Testis (tissue), 2 donors: ENCODE measurements at regions not wholly inside any gene's neighbourhood (a gene's known extent, or its start where the extent isn't known, plus 50 kb on each side); places are given as distances from the start of the nearest gene placed in this dataset.

Experiments
- DNase-seq: peaks from one replicate; pipeline ENCODE4 v3.0.0-alpha.2; 2019
- H3K27ac ChIP-seq, 2 donors: fragments of 200-600 bp; sonication (generic); one replicate each; pipeline ENCODE4 v1.5.1; 2019
- H3K27me3 ChIP-seq: fragments of 200-600 bp; sonication (generic); one replicate; pipeline ENCODE4 v1.5.1; 2019
- H3K36me3 ChIP-seq: fragments of 200-600 bp; sonication (generic); one replicate; pipeline ENCODE4 v1.5.1; 2017; ENCODE audit warnings: low read depth; ENCODE audit errors: missing control alignments
- H3K4me1 ChIP-seq: fragments of 200-600 bp; sonication (generic); one replicate; pipeline ENCODE4 v1.5.1; 2019
- H3K4me3 ChIP-seq, 2 donors: fragments of 200-600 bp; sonication (generic); one replicate each; pipeline ENCODE4 v1.5.1; 2017 to 2019
- H3K9me3 ChIP-seq: fragments of 200-600 bp; sonication (generic); one replicate; pipeline ENCODE4 v1.5.1; 2017
- CTCF ChIP-seq, 3 experiments: fragments of 450-650 bp in 2 of 3; fragments of 200-600 bp in 1 of 3; sonication (generic) in 1 of 3; IDR thresholded peaks; one replicate each; pipeline ENCODE4 v1.5.1; 2016 to 2019; ENCODE audit warnings: antibody characterized with exemption in 3 of 3, mild to moderate bottlenecking in 2 of 3, moderate library complexity in 1 of 3
- POLR2A ChIP-seq: fragments of 450-650 bp; IDR thresholded peaks from one replicate; pipeline ENCODE4 v1.6.1; 2017; ENCODE audit warnings: antibody characterized with exemption, mild to moderate bottlenecking, moderate library complexity
- WGBS, 2 donors: methylation state at CpG; one replicate each; pipeline ENCODE4 v1.1.5; 2018; 5-methylcytosine and 5-hydroxymethylcytosine counted together
- intact Hi-C: fragments of 100-400 bp; cut with DNase I; formaldehyde crosslinking; loops from one replicate; pipeline ENCODE4 v1.15.1; 2023; ENCODE audit warnings: low total_unique reads

GRCh38 chr5:2259494-2260107 is 376.9 kb upstream of the IRX4 start:
- DNase-seq, result no peak
- WGBS, 2 donors, result 54 to 81% methylated on average over 7 of the region's 7 CpGs
- intact Hi-C loops, result no loop called here
- no peak for TF ChIP-seq CTCF (IDR thresholded peaks at IDR 0.05)
- TF ChIP-seq POLR2A, result no peak
- Histone ChIP-seq H3K9me3 (no peaks in the 10 kb centered on the region), H3K27ac (no peak overlapping the region), H3K27me3 (no peaks in the 10 kb centered on the region), H3K4me3 (no peak overlapping the region), H3K4me1 (no peaks in the 10 kb centered on the region), H3K36me3 (no peaks in the 10 kb centered on the region)

- no peak overlapping the region for H3K4me3 ChIP-seq
- TF ChIP-seq CTCF (IDR thresholded peaks at IDR 0.05), result no peak
- TF ChIP-seq POLR2A, result no peak
- intact Hi-C loops, result no loop called here
- no peak overlapping the region for H3K27ac ChIP-seq
- no peaks in the 10 kb centered on the region for H3K9me3 ChIP-seq
- 72 to 73% methylated on average over 8 of the region's 8 CpGs for WGBS, 2 donors
- H3K36me3 ChIP-seq, result no peaks in the 10 kb centered on the region
- H3K4me1 ChIP-seq, result no peaks in the 10 kb centered on the region
- no peak for DNase-seq
- no peaks in the 10 kb centered on the region for H3K27me3 ChIP-seq
These were observed 376.1 kb upstream of the IRX4 start for GRCh38 chr5:2258861-2259260.

GRCh38 chr5:2257326-2258244 is 374.9 kb upstream of the IRX4 start:
- no peaks in the 10 kb centered on the region for H3K27me3 ChIP-seq

GRCh38 chr5:2256691-2257280 is 374.1 kb upstream of the IRX4 start:
- Histone ChIP-seq H3K36me3 (no peaks in the 10 kb centered on the region), H3K27ac (no peak overlapping the region), H3K4me1 (no peaks in the 10 kb centered on the region), H3K4me3 (no peak overlapping the region), H3K27me3 (no peaks in the 10 kb centered on the region), H3K9me3 (no peaks in the 10 kb centered on the region)
- no peak for DNase-seq
- TF ChIP-seq CTCF (IDR thresholded peaks at IDR 0.05) (no peak), POLR2A (no peak)
- WGBS, 2 donors, result 81 to 93% methylated on average over 3 to 14 of the region's 15 CpGs
- intact Hi-C loops, result no loop called here

More at GRCh38 chr5:2257326-2258244, 374.9 kb upstream of the IRX4 start:
- no peak for DNase-seq
- Histone ChIP-seq H3K36me3 (no peaks in the 10 kb centered on the region), H3K9me3 (no peaks in the 10 kb centered on the region), H3K4me1 (no peaks in the 10 kb centered on the region), H3K4me3 (no peak overlapping the region), H3K27ac (no peak overlapping the region)
- intact Hi-C loops, result no loop called here
- TF ChIP-seq POLR2A (no peak), CTCF (IDR thresholded peaks at IDR 0.05) (no peak)
- WGBS, 2 donors, result 88 to 91% methylated on average over 16 to 20 of the region's 20 CpGs
